ENCODE measurements at regions not wholly inside any gene's neighbourhood (a gene's known extent, or its start where the extent isn't known, plus 50 kb on each side); places are given as distances from the start of the nearest gene placed in this dataset.

DNA sequence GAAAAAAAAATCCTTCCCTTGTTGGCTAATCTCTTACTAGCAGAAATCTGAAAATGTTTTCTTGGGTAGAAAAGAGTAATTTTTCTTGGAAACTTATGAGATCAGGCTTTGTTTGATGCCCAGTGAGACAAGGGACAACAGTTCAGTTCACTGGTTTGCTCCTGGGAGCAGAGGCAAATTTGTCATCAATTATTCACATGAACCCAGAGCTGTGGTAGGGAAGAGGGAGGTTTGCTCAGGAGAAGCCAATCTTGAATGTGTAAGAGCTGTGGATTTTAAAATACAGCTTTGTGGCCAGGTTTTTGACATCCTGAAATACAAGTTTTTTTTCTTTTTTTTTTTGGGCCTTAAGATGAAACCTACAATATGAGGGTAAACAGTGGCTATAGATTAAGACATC is 426.6 kb downstream of the ATP23 start:
- H2AFZ ChIP-seq (ENCODE audit: low read depth, low read length, severe bottlenecking): no peak overlapping the region
- no peaks in the 10 kb centered on the region for H3K36me3 ChIP-seq (ENCODE audit: low read length)

DNA sequence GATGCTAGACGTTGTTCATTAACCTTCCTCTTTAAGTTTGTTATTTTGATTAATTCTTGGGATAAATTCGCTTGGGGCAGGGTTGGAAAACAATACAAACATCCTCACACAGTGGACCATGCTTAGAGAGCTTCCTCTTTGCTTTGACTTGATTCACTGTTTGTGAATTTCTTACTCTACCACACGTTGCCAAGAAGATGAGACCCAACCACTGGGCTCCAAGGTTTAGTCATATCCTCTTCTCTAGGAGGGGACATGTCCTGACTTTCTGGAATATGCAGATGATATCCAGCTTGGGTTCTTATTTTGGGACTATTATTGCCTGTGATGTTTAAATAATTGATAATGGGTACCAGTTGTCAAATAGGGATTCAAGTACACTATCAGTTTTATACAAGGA is 428.2 kb downstream of the ATP23 start:
- Histone ChIP-seq H3K36me3 (ENCODE audit: low read length) (no peaks in the 10 kb centered on the region), H3K4me2 (ENCODE audit: low read depth, low read length, poor library complexity, severe bottlenecking) (no peak overlapping the region), H3K9ac (ENCODE audit: low read length) (no peak overlapping the region), H2AFZ (ENCODE audit: low read depth, low read length, severe bottlenecking) (no peak overlapping the region), H3K9me3 (ENCODE audit: insufficient read depth, low read length) (no peaks in the 10 kb centered on the region), H3K27me3 (ENCODE audit: low read length) (no peaks in the 10 kb centered on the region), H4K20me1 (ENCODE audit: low read depth, low read length) (no peaks in the 10 kb centered on the region), H3K9me2 (replicated peaks; ENCODE audit: insufficient read depth, low read length) (no peaks in the 10 kb centered on the region), H3K27ac (ENCODE audit: low read depth, low read length) (no peak overlapping the region), H3F3A (ENCODE audit: insufficient read depth) (no peaks in the 10 kb centered on the region), H3K4me3 (ENCODE audit: insufficient read depth, low read length, poor library complexity, severe bottlenecking) (no peak overlapping the region), H3K79me2 (ENCODE audit: insufficient read depth, low read length) (no peaks in the 10 kb centered on the region)
- TF ChIP-seq, protein P1, sequence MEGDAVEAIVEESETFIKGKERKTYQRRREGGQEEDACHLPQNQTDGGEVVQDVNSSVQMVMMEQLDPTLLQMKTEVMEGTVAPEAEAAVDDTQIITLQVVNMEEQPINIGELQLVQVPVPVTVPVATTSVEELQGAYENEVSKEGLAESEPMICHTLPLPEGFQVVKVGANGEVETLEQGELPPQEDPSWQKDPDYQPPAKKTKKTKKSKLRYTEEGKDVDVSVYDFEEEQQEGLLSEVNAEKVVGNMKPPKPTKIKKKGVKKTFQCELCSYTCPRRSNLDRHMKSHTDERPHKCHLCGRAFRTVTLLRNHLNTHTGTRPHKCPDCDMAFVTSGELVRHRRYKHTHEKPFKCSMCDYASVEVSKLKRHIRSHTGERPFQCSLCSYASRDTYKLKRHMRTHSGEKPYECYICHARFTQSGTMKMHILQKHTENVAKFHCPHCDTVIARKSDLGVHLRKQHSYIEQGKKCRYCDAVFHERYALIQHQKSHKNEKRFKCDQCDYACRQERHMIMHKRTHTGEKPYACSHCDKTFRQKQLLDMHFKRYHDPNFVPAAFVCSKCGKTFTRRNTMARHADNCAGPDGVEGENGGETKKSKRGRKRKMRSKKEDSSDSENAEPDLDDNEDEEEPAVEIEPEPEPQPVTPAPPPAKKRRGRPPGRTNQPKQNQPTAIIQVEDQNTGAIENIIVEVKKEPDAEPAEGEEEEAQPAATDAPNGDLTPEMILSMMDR (IDR thresholded peaks at IDR 0.05; ENCODE audit: insufficient read depth, low read length, poor library complexity, severe bottlenecking): no peak
- TF ChIP-seq EZH2phosphoT487 (conservative IDR thresholded peaks at IDR 0.05; ENCODE audit: low read length): no peak

More for the DNA sequence above, 426.6 kb downstream of the ATP23 start:
- no peak overlapping the region for H3K9ac ChIP-seq (ENCODE audit: low read length)
- no peaks in the 10 kb centered on the region for H4K20me1 ChIP-seq (ENCODE audit: low read depth, low read length)
- no peaks in the 10 kb centered on the region for H3K79me2 ChIP-seq (ENCODE audit: insufficient read depth, low read length)
- no peaks in the 10 kb centered on the region for H3K9me2 ChIP-seq (replicated peaks; ENCODE audit: insufficient read depth, low read length)
- H3F3A ChIP-seq (ENCODE audit: insufficient read depth): no peaks in the 10 kb centered on the region
- H3K9me3 ChIP-seq (ENCODE audit: insufficient read depth, low read length): no peaks in the 10 kb centered on the region
- H3K27me3 ChIP-seq (ENCODE audit: low read length): no peaks in the 10 kb centered on the region
- no peak overlapping the region for H3K4me2 ChIP-seq (ENCODE audit: low read depth, low read length, poor library complexity, severe bottlenecking)
- TF ChIP-seq, protein P1 (IDR thresholded peaks at IDR 0.05; ENCODE audit: insufficient read depth, low read length, poor library complexity, severe bottlenecking): no peak
- TF ChIP-seq EZH2phosphoT487 (conservative IDR thresholded peaks at IDR 0.05; ENCODE audit: low read length): no peak
- H3K4me3 ChIP-seq (ENCODE audit: insufficient read depth, low read length, poor library complexity, severe bottlenecking): no peak overlapping the region
- H3K27ac ChIP-seq (ENCODE audit: low read depth, low read length): no peak overlapping the region

DNA sequence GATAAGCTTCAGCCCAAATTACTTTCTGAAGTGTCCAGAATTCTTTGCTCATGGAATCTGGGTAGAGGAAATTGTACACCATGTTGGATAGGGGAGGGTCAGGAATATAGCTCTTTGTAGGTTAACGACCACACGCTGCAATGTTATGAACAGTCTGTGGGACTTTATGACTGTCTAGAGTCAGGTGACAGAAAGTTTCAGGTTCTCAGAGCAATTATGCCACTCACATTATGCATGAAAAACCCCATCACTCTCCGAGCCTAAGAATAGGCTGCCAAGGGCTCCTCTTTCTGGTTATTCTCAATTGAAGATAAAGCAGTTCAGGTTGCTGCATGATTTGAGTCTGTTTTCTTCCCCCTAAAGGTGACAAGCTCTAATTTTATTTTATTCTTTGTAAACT is 430.9 kb downstream of the ATP23 start:
- no peaks in the 10 kb centered on the region for H3K9me3 ChIP-seq (ENCODE audit: insufficient read depth, low read length)
- TF ChIP-seq EZH2phosphoT487 (conservative IDR thresholded peaks at IDR 0.05; ENCODE audit: low read length): no peak
- TF ChIP-seq, protein P1 (IDR thresholded peaks at IDR 0.05; ENCODE audit: insufficient read depth, low read length, poor library complexity, severe bottlenecking): no peak
- no peaks in the 10 kb centered on the region for H3K36me3 ChIP-seq (ENCODE audit: low read length)
- H3K4me2 ChIP-seq (ENCODE audit: low read depth, low read length, poor library complexity, severe bottlenecking): no peak overlapping the region
- no peak overlapping the region for H3K27ac ChIP-seq (ENCODE audit: low read depth, low read length)
- no peak overlapping the region for H3K9ac ChIP-seq (ENCODE audit: low read length)
- H2AFZ ChIP-seq (ENCODE audit: low read depth, low read length, severe bottlenecking): no peak overlapping the region
- no peak overlapping the region for H3K4me3 ChIP-seq (ENCODE audit: insufficient read depth, low read length, poor library complexity, severe bottlenecking)
- no peaks in the 10 kb centered on the region for H3F3A ChIP-seq (ENCODE audit: insufficient read depth)
- H3K9me2 ChIP-seq (replicated peaks; ENCODE audit: insufficient read depth, low read length): no peaks in the 10 kb centered on the region
- no peaks in the 10 kb centered on the region for H3K27me3 ChIP-seq (ENCODE audit: low read length)
- H4K20me1 ChIP-seq (ENCODE audit: low read depth, low read length): no peaks in the 10 kb centered on the region
- no peaks in the 10 kb centered on the region for H3K79me2 ChIP-seq (ENCODE audit: insufficient read depth, low read length)
